ENCODE measurements at regions not wholly inside any gene's neighbourhood (a gene's known extent, or its start where the extent isn't known, plus 50 kb on each side); places are given as distances from the start of the nearest gene placed in this dataset.

DNA sequence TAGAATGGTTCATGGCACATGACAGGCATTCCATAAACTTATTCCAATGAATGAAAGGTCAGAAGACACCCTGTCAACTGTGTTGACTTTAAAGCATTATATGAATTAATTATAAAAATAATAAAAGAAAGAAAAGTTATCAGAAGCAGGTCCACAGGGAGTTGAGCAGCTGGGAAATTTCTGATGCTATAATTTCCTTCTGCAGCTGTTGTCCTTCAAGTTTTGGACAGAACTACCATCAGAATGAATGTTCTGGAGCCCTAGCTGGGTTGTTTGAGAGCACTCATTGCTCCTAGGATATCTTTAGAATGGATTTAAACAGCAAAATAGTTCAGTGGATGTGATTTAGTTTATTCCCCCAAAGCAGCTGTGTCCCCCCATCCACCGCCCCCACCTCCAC, 232.4 kb upstream of the PROK2 start:
- TF ChIP-seq, protein P1, sequence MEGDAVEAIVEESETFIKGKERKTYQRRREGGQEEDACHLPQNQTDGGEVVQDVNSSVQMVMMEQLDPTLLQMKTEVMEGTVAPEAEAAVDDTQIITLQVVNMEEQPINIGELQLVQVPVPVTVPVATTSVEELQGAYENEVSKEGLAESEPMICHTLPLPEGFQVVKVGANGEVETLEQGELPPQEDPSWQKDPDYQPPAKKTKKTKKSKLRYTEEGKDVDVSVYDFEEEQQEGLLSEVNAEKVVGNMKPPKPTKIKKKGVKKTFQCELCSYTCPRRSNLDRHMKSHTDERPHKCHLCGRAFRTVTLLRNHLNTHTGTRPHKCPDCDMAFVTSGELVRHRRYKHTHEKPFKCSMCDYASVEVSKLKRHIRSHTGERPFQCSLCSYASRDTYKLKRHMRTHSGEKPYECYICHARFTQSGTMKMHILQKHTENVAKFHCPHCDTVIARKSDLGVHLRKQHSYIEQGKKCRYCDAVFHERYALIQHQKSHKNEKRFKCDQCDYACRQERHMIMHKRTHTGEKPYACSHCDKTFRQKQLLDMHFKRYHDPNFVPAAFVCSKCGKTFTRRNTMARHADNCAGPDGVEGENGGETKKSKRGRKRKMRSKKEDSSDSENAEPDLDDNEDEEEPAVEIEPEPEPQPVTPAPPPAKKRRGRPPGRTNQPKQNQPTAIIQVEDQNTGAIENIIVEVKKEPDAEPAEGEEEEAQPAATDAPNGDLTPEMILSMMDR (conservative IDR thresholded peaks at IDR 0.05; ENCODE audit: low read depth, low read length) = no peak
- no peak for TF ChIP-seq EZH2 (IDR thresholded peaks at IDR 0.05; ENCODE audit: borderline replicate concordance, low read depth, low read length, poor library complexity, severe bottlenecking)
